ENCODE measurements at regions not wholly inside any gene's neighbourhood (a gene's known extent, or its start where the extent isn't known, plus 50 kb on each side); places are given as distances from the start of the nearest gene placed in this dataset.
A peak's percentile ranks its signal among the peaks of the same experiment; 100 is the strongest.
"Not testable (repeated sequence)": the region's sequence is repeated elsewhere in the genome, so short reads cannot be mapped to it uniquely, and the experiment has no call there.

- DNase-seq: no peak
Measured at GRCh38 chr9:29312327-29312726, 1739.0 kb upstream of the C9orf72 start.

- no peak for DNase-seq
Measured at GRCh38 chr9:29319736-29320513, 1746.6 kb upstream of the C9orf72 start.

GRCh38 chr9:29322240-29322639 is 1749.0 kb upstream of the C9orf72 start:
- no peak for DNase-seq

- DNase-seq: no peak
Measured at GRCh38 chr9:29325894-29326293, 1752.6 kb upstream of the C9orf72 start.

- peak; percentile 46 for DNase-seq
Measured at GRCh38 chr9:29332789-29333188, 1759.5 kb upstream of the C9orf72 start.

- DNase-seq: no peak
Measured at GRCh38 chr9:29336281-29336680, 1763.0 kb upstream of the C9orf72 start.

- DNase-seq: no peak
Measured at GRCh38 chr9:29339387-29339786, 1766.1 kb upstream of the C9orf72 start.

GRCh38 chr9:29348999-29349398 is 1775.7 kb upstream of the C9orf72 start:
- no peak for DNase-seq

- DNase-seq: no peak
Measured at GRCh38 chr9:29389421-29389820, 1816.1 kb upstream of the C9orf72 start.

- no peak for DNase-seq
Measured at GRCh38 chr9:29390859-29391258, 1817.6 kb upstream of the C9orf72 start.

GRCh38 chr9:29393064-29393463 is 1819.8 kb upstream of the C9orf72 start:
- no peak for DNase-seq

- DNase-seq: no peak
Measured at GRCh38 chr9:29394855-29395254, 1821.6 kb upstream of the C9orf72 start.

GRCh38 chr9:29397148-29397547 is 1823.9 kb upstream of the C9orf72 start:
- DNase-seq: no peak

GRCh38 chr9:29416204-29416603 is 1842.9 kb upstream of the C9orf72 start:
- no peak for DNase-seq

GRCh38 chr9:29422438-29422837 is 1849.2 kb upstream of the C9orf72 start:
- DNase-seq: no peak

GRCh38 chr9:29432191-29432590 is 1858.9 kb upstream of the C9orf72 start:
- no peak for DNase-seq

GRCh38 chr9:29432656-29433055 is 1859.4 kb upstream of the C9orf72 start:
- DNase-seq: not testable (repeated sequence)

- no peak for DNase-seq
Measured at GRCh38 chr9:29435368-29435767, 1862.1 kb upstream of the C9orf72 start.

- no peak for DNase-seq
Measured at GRCh38 chr9:29437526-29437925, 1864.2 kb upstream of the C9orf72 start.

GRCh38 chr9:29439961-29440360 is 1866.7 kb upstream of the C9orf72 start:
- peak; percentile 43 for DNase-seq

- DNase-seq: no peak
Measured at GRCh38 chr9:29440449-29440848, 1867.2 kb upstream of the C9orf72 start.

GRCh38 chr9:29445751-29446150 is 1872.5 kb upstream of the C9orf72 start:
- no peak for DNase-seq

- peak; percentile 43 for DNase-seq
Measured at GRCh38 chr9:29449306-29449705, 1876.0 kb upstream of the C9orf72 start.

GRCh38 chr9:29450343-29450875 is 1877.1 kb upstream of the C9orf72 start:
- peak; percentile 44 for DNase-seq

- no peak for DNase-seq
Measured at GRCh38 chr9:29456940-29457339, 1883.7 kb upstream of the C9orf72 start.
